Sigmoid colon (tissue), 6 donors: ENCODE measurements at regions not wholly inside any gene's neighbourhood (a gene's known extent, or its start where the extent isn't known, plus 50 kb on each side); places are given as distances from the start of the nearest gene placed in this dataset.

Experiments used
- DNase-seq: peaks from one replicate; pipeline ENCODE4 v3.0.0-alpha.2; 2019
- H3K27ac ChIP-seq, 4 donors: fragments of 200-600 bp; sonication (generic); one replicate each; pipeline ENCODE4 v1.5.1; 2016 to 2019; ENCODE audit warnings: mild to moderate bottlenecking in 1 of 4
- H3K27me3 ChIP-seq, 3 donors: fragments of 200-600 bp; sonication (generic); one replicate each; pipeline ENCODE4 v1.5.1; 2019; ENCODE audit warnings: mild to moderate bottlenecking in 1 of 3
- H3K36me3 ChIP-seq, 4 donors: fragments of 200-600 bp; sonication (generic); one replicate each; pipeline ENCODE4 v1.5.1; 2016 to 2019
- H3K4me1 ChIP-seq, 4 donors: fragments of 200-600 bp; sonication (generic); one replicate each; pipeline ENCODE4 v1.5.1; 2017 to 2019
- H3K4me3 ChIP-seq, 4 donors: fragments of 200-600 bp; sonication (generic); one replicate each; pipeline ENCODE4 v1.5.1; 2017 to 2019; ENCODE audit warnings: mild to moderate bottlenecking in 2 of 4, moderate library complexity in 1 of 4
- H3K9me3 ChIP-seq, 4 donors: fragments of 200-600 bp in 3 of 4; sonication (generic) in 3 of 4; one replicate each; pipeline versions ENCODE4 v1.5.1 to v1.6.1; 2013 to 2019
- EP300 ChIP-seq, 4 donors: sonication (generic); formaldehyde crosslinking; IDR thresholded peaks; one replicate each; pipeline ENCODE4 v1.6.1; 2017; ENCODE audit warnings: antibody characterized with exemption in 4 of 4
- POLR2A ChIP-seq, 2 donors: fragments of 450-650 bp; IDR thresholded peaks; one replicate each; pipeline ENCODE4 v1.6.1; 2016; ENCODE audit warnings: antibody characterized with exemption in 2 of 2, mild to moderate bottlenecking in 2 of 2, moderate library complexity in 2 of 2
- POLR2AphosphoS5 ChIP-seq, 4 donors: sonication (generic); formaldehyde crosslinking; IDR thresholded peaks; one replicate each; pipeline ENCODE4 v1.6.1; 2017; ENCODE audit warnings: antibody characterized with exemption in 4 of 4
- WGBS, 2 donors: extraction: QIAGEN DNeasy Blood & Tissue Kit; methylation state at CpG; one replicate each; pipeline ENCODE4 v1.1.7; 2013; 5-methylcytosine and 5-hydroxymethylcytosine counted together
- intact Hi-C: fragments of 100-400 bp; cut with DNase I; formaldehyde crosslinking; loops from one replicate; pipeline ENCODE4 v1.15.1; 2023
- TF ChIP-seq, protein P1 (sequence below), 4 experiments: fragments of 450-650 bp in 3 of 4; fragments of 200-600 bp in 1 of 4; IDR thresholded peaks; one replicate each; pipeline ENCODE4 v1.5.1; 2016 to 2019; ENCODE audit warnings: antibody characterized with exemption in 4 of 4, mild to moderate bottlenecking in 3 of 4, moderate library complexity in 2 of 4
- donor health status: healthy with polysubstance abuse.
- donor health status: healthy.

DNA sequence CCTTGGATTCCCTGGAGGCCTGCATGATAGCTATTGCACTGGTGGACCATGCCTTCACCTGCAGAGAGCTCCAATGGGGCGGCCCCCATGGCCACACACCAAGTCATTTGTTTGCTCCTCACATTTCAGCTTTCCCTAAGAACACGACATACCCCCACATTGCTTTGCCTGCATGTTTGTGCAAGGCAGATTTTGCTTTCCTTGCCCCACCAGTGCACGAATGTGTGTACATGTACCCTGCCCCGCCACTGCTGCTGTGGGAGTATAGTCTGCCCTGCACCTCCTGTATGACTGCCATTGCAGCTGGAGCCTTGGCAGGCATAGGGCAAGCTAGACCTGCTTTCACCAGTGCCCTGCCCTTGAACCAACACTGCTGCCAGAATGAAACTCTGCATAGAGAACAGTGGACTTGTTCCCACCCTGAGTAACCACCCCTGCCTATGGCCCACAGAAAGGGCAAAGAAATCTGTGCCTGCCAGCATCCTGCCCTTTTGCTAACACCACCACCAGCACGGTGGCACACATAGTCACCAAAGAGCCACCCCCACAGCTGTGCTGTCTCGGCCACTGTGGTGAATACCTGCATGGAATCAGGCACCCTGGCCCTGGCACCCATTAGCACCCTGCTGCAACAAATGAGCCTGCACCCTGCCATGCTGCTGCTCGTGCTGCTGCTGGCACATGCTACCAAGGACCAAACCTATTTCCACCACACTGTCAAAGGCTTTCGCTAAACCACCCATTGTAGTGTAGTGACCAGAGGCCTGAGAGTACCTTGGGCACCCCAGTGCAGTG, 661.7 kb upstream of the FAM241A start:
- intact Hi-C loops, result no loop called here
- peak; percentile 55 for DNase-seq
- TF ChIP-seq, protein P1, sequence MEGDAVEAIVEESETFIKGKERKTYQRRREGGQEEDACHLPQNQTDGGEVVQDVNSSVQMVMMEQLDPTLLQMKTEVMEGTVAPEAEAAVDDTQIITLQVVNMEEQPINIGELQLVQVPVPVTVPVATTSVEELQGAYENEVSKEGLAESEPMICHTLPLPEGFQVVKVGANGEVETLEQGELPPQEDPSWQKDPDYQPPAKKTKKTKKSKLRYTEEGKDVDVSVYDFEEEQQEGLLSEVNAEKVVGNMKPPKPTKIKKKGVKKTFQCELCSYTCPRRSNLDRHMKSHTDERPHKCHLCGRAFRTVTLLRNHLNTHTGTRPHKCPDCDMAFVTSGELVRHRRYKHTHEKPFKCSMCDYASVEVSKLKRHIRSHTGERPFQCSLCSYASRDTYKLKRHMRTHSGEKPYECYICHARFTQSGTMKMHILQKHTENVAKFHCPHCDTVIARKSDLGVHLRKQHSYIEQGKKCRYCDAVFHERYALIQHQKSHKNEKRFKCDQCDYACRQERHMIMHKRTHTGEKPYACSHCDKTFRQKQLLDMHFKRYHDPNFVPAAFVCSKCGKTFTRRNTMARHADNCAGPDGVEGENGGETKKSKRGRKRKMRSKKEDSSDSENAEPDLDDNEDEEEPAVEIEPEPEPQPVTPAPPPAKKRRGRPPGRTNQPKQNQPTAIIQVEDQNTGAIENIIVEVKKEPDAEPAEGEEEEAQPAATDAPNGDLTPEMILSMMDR (IDR thresholded peaks at IDR 0.05), result no peak
- TF ChIP-seq POLR2AphosphoS5 (IDR thresholded peaks at IDR 0.05), result no peak
- TF ChIP-seq EP300 (IDR thresholded peaks at IDR 0.05), result no peak
- TF ChIP-seq POLR2A (IDR thresholded peaks at IDR 0.05), result no peak
- Histone ChIP-seq H3K27me3 (no peaks in the 10 kb centered on the region), H3K36me3 (no peaks in the 10 kb centered on the region), H3K9me3 (no peaks in the 10 kb centered on the region), H3K27ac (no peak overlapping the region), H3K4me1 (no peaks in the 10 kb centered on the region), H3K4me3 (no peak overlapping the region)
- 87 to 95% methylated on average over 8 of the region's 8 CpGs for WGBS, 2 donors

DNA sequence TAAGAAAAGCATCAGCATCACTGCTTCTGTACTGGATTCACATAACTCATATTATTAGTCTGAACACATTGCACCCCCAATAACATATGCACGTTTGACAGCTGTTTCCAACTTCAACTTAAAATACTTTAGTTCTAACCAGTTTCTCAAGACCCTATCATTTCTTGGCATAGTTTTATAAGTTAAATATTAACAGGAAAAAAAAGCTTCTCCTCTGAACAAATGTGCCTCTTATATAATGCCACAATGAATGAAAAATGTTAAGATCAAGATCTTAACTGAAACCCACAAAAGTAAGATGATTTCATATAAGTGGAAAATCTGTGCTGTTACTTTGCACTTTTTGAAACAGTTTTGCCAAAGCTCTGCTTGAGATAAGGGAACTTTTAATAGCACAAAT, 652.8 kb upstream of the FAM241A start:
- H3K27ac ChIP-seq, result no peak overlapping the region
- H3K27me3 ChIP-seq, result no peaks in the 10 kb centered on the region
- no peak for DNase-seq
- H3K36me3 ChIP-seq, result no peaks in the 10 kb centered on the region
- no peak overlapping the region for H3K4me3 ChIP-seq
- H3K9me3 ChIP-seq, result no peaks in the 10 kb centered on the region
- TF ChIP-seq POLR2AphosphoS5 (IDR thresholded peaks at IDR 0.05) (no peak), EP300 (IDR thresholded peaks at IDR 0.05) (no peak), POLR2A (IDR thresholded peaks at IDR 0.05) (no peak)
- TF ChIP-seq, protein P1 (IDR thresholded peaks at IDR 0.05), result no peak
- intact Hi-C loops, result no loop called here
- H3K4me1 ChIP-seq, result no peaks in the 10 kb centered on the region
- 12 to 29% methylated on average over 1 of the region's 1 CpG for WGBS, 2 donors

DNA sequence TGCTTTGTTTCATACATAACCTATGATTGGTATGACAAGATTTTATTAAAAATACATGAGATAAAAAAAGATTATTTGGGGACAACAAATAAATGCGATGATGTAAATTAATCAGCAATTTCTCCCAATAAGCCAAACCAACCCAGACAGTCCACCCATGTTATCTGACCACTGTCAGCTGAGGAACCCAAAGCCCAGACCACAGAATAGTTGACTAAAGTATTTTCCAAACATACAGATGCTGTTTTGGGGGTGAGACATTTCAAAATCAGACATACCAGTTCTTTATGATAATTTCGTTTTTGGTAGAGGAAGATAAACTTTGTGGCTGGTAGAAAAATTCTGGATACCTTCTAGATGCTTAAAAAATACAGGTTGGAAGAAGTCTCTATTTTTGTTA, 650.8 kb upstream of the FAM241A start:
- WGBS, 2 donors, result 78 to 82% methylated on average over 2 of the region's 2 CpGs
- no peaks in the 10 kb centered on the region for H3K36me3 ChIP-seq
- H3K4me3 ChIP-seq, result no peak overlapping the region
- DNase-seq, result no peak
- H3K4me1 ChIP-seq, result peaks cover 0 to 3% (median 0%) of the 10 kb centered on the region in 4 donors
- H3K27ac ChIP-seq, result no peak overlapping the region
- intact Hi-C loops, result no loop called here
- no peak for TF ChIP-seq EP300 (IDR thresholded peaks at IDR 0.05)
- no peak for TF ChIP-seq POLR2A (IDR thresholded peaks at IDR 0.05)
- TF ChIP-seq, protein P1 (IDR thresholded peaks at IDR 0.05), result no peak
- TF ChIP-seq POLR2AphosphoS5 (IDR thresholded peaks at IDR 0.05), result no peak
- H3K9me3 ChIP-seq, result no peaks in the 10 kb centered on the region
- no peaks in the 10 kb centered on the region for H3K27me3 ChIP-seq

DNA sequence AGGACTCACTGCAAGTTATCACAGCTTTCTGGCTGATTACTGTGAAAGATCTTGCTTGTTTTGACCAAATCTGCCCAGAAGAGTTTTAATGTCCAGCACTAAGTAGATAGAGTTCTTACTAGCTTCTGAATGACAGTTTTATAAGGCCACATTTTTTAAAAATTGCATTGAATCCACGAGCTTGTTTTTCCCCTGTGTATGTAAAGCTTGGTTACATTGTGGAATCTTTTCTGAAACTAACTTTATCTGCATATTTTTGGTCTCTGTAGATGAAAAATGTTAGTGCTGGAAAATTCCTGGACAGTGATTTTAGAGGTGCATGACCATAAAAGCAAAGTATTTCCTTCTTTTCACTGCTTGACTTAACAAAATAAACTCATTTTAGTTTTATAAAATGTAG, 650.3 kb upstream of the FAM241A start:
- TF ChIP-seq, protein P1 (IDR thresholded peaks at IDR 0.05), result no peak
- TF ChIP-seq POLR2A (IDR thresholded peaks at IDR 0.05) (no peak), POLR2AphosphoS5 (IDR thresholded peaks at IDR 0.05) (no peak), EP300 (IDR thresholded peaks at IDR 0.05) (no peak)
- Histone ChIP-seq H3K27ac (no peak overlapping the region), H3K27me3 (no peaks in the 10 kb centered on the region), H3K4me3 (no peak overlapping the region), H3K4me1 (peaks cover 0 to 6% (median 0%) of the 10 kb centered on the region in 4 donors), H3K36me3 (no peaks in the 10 kb centered on the region), H3K9me3 (no peaks in the 10 kb centered on the region)
- no peak for DNase-seq
- WGBS, 2 donors, result 31 to 36% methylated on average over 1 of the region's 1 CpG
- intact Hi-C loops, result no loop called here
